ENCODE measurements at regions not wholly inside any gene's neighbourhood (a gene's known extent, or its start where the extent isn't known, plus 50 kb on each side); places are given as distances from the start of the nearest gene placed in this dataset.
"Not testable (repeated sequence)": the region's sequence is repeated elsewhere in the genome, so short reads cannot be mapped to it uniquely, and the experiment has no call there.

GRCh38 chr16:64662312-64662711 lies 459.6 kb downstream of the CDH11 start:
- TF ChIP-seq CTCF (IDR thresholded peaks at IDR 0.05; ENCODE audit: poor library complexity); EZH2 (IDR thresholded peaks at IDR 0.05; ENCODE audit: borderline replicate concordance): not testable (repeated sequence)
